ENCODE measurements at regions not wholly inside any gene's neighbourhood (a gene's known extent, or its start where the extent isn't known, plus 50 kb on each side); places are given as distances from the start of the nearest gene placed in this dataset.

GRCh38 chr4:81522711-81523110 lies 51.0 kb upstream of the RASGEF1B start:
- no peak for DNase-seq (ENCODE audit: low spot score)
- TF ChIP-seq, protein P1, sequence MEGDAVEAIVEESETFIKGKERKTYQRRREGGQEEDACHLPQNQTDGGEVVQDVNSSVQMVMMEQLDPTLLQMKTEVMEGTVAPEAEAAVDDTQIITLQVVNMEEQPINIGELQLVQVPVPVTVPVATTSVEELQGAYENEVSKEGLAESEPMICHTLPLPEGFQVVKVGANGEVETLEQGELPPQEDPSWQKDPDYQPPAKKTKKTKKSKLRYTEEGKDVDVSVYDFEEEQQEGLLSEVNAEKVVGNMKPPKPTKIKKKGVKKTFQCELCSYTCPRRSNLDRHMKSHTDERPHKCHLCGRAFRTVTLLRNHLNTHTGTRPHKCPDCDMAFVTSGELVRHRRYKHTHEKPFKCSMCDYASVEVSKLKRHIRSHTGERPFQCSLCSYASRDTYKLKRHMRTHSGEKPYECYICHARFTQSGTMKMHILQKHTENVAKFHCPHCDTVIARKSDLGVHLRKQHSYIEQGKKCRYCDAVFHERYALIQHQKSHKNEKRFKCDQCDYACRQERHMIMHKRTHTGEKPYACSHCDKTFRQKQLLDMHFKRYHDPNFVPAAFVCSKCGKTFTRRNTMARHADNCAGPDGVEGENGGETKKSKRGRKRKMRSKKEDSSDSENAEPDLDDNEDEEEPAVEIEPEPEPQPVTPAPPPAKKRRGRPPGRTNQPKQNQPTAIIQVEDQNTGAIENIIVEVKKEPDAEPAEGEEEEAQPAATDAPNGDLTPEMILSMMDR (IDR thresholded peaks at IDR 0.05; ENCODE audit: extremely low read depth, missing control alignments): no peak

DNA sequence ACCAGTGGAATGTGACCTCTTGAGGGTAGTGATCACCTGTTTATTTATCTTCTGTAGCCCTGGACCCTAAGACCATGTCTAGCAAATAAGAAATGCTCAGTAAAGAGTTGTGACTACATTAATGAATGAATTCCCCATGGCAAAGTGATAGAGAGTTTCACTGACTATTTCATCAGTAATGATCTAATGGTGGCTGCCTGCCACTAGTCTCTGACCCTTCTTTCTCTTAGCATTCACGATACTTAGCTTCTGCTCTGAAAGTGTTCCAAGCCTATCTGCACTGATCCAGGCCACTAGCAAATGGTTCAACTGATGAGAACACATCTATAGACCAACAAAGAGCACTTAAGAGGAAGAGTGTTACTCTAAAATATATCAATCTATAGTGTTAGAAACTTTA lies 50.0 kb upstream of the RASGEF1B start:
- TF ChIP-seq, protein P1 (IDR thresholded peaks at IDR 0.05; ENCODE audit: extremely low read depth, missing control alignments): no peak
- no peak for DNase-seq (ENCODE audit: low spot score)
